Heart right ventricle (tissue), 16 donors: ENCODE measurements at regions not wholly inside any gene's neighbourhood (a gene's known extent, or its start where the extent isn't known, plus 50 kb on each side); places are given as distances from the start of the nearest gene placed in this dataset.

Experiments
- ATAC-seq, 8 donors: fragments of 200-7000 bp; cut with Tn5 transposase; one replicate each; pipeline ENCODE4 v1.9.1; 2020; ENCODE audit warnings: mild to moderate bottlenecking in 8 of 8, moderate library complexity in 8 of 8, moderate number of reproducible peaks in 1 of 8
- DNase-seq, 2 donors: peaks; one replicate each; pipeline ENCODE4 v3.0.0-alpha.2; 2020
- H3K27ac ChIP-seq, 10 donors: fragments of 200-600 bp; sonication (generic) in 2 of 10; one replicate each; pipeline versions ENCODE4 v1.5.0 to v1.8.0; 2020 to 2022; ENCODE audit warnings: mild to moderate bottlenecking in 3 of 10
- H3K27me3 ChIP-seq, 7 donors: fragments of 200-600 bp; one replicate each; pipeline ENCODE4 v1.8.0; 2021 to 2022; ENCODE audit warnings: mild to moderate bottlenecking in 2 of 7
- H3K36me3 ChIP-seq, 9 donors: fragments of 200-600 bp; sonication (generic) in 1 of 9; one replicate each; pipeline versions ENCODE4 v1.5.0 to v1.8.0; 2020 to 2022; ENCODE audit warnings: mild to moderate bottlenecking in 2 of 9
- H3K4me1 ChIP-seq, 9 donors: fragments of 200-600 bp; sonication (generic) in 1 of 9; one replicate each; pipeline versions ENCODE4 v1.5.0 to v1.8.0; 2020 to 2022; ENCODE audit warnings: mild to moderate bottlenecking in 4 of 9
- H3K4me3 ChIP-seq, 10 donors: fragments of 200-600 bp; sonication (generic) in 2 of 10; one replicate each; pipeline versions ENCODE4 v1.5.0 to v1.8.0; 2020 to 2022; ENCODE audit warnings: mild to moderate bottlenecking in 7 of 10, moderate library complexity in 2 of 10
- H3K9me3 ChIP-seq, 11 donors: fragments of 200-600 bp in 10 of 11; sonication (generic) in 2 of 11; one replicate each; pipeline versions ENCODE4 v1.5.0 to v1.8.0; 2013 to 2022; ENCODE audit warnings: mild to moderate bottlenecking in 2 of 11, control low read depth in 1 of 11, moderate library complexity in 1 of 11
- CTCF ChIP-seq, 9 donors: fragments of 200-600 bp; sonication (generic) in 2 of 9; IDR thresholded peaks; one replicate each; pipeline versions ENCODE4 v1.5.0 to v1.8.0; 2021 to 2022; ENCODE audit warnings: antibody characterized with exemption in 9 of 9, mild to moderate bottlenecking in 5 of 9, moderate library complexity in 1 of 9
- WGBS, 2 donors: extraction: QIAGEN DNeasy Blood & Tissue Kit; methylation state at CpG; one replicate each; pipeline ENCODE4 v1.1.7; 2013; ENCODE audit warnings: inconsistent platforms in 1 of 2; 5-methylcytosine and 5-hydroxymethylcytosine counted together
- intact Hi-C, 10 donors: fragments of 100-400 bp; cut with DNase I; formaldehyde crosslinking; loops; one replicate each; pipeline versions ENCODE4 v1.11.1 to v1.14.2; 2022
- donor health status: Arrhythmogenic right ventricular cardiomyopathy.
- donor health status: ischemic (EF 13 %, LVEDD 7.1; RV severe dilation, severe dysfunction).
- donor health status: healthy with polysubstance abuse.
- donor health status: DM: no; HTN: yes; CAD: no.
- donor health status: DM: no; HTN: no; CAD: no.
- donor health status: ischemic (EF 25% LVEDD 6.9; RV normal size, moderate dysfunction).
- donor health status: ischemic (EF 25% LVEDD 5.7; RV mildly dilated, moderate dysfunction).
- donor health status: healthy.
- donor health status: DM: yes; HTN: yes; CAD: no.
- donor health status: Ischemic cardiomyopathy.
- donor health status: ischemic (EF 35%, LVEDD 5.7; RV mildly dilated, moderate dysfunction).
- donor health status: nonischemic (EF 11% LVEDD 7.7; RV severe dilation, severe dysfunction).
- donor health status: DM: yes; HTN: yes; CAD: no.
- donor health status: PGD.
- donor health status: ischemic (EF 29% LVEDD 5.4; RV normal size, mild dysfunction).
- donor health status: nonischemic (EF 23%, LVEDD 6.1; RV moderate dilation, normal function).

- DNase-seq (no peak), ATAC-seq (no peak)
- Histone ChIP-seq H3K27me3 (peaks cover 0 to 4% (median 0%) of the 10 kb centered on the region in 7 donors), H3K4me3 (no peak overlapping the region), H3K9me3 (no peaks in the 10 kb centered on the region), H3K4me1 (no peaks in the 10 kb centered on the region), H3K27ac (no peak overlapping the region), H3K36me3 (no peaks in the 10 kb centered on the region)
- intact Hi-C loops, result no loop called here
- no peak for TF ChIP-seq CTCF (IDR thresholded peaks at IDR 0.05)
- 75 to 79% methylated on average over 4 of the region's 4 CpGs for WGBS, 2 donors
These were observed 159.2 kb upstream of the LRIG3 start for GRCh38 chr12:59079472-59079871.

- ATAC-seq (no peak), DNase-seq (no peak)
- TF ChIP-seq CTCF (IDR thresholded peaks at IDR 0.05), result no peak
- no peak overlapping the region for H3K27ac ChIP-seq
- no peaks in the 10 kb centered on the region for H3K4me1 ChIP-seq
- 58 to 61% methylated on average over 2 of the region's 2 CpGs for WGBS, 2 donors
- peaks cover 0 to 4% (median 0%) of the 10 kb centered on the region in 7 donors for H3K27me3 ChIP-seq
- intact Hi-C loops, result no loop called here
- no peak overlapping the region for H3K4me3 ChIP-seq
- H3K9me3 ChIP-seq, result no peaks in the 10 kb centered on the region
- no peaks in the 10 kb centered on the region for H3K36me3 ChIP-seq
These were observed 158.7 kb upstream of the LRIG3 start for GRCh38 chr12:59079002-59079401.

- H3K36me3 ChIP-seq, result no peaks in the 10 kb centered on the region
- no peaks in the 10 kb centered on the region for H3K4me1 ChIP-seq
- H3K27me3 ChIP-seq, result peaks cover 0 to 4% (median 0%) of the 10 kb centered on the region in 7 donors
- intact Hi-C loops, result no loop called here
- H3K9me3 ChIP-seq, result no peaks in the 10 kb centered on the region
- peak in 1 of 8 donors; percentile 39 for ATAC-seq
- TF ChIP-seq CTCF (IDR thresholded peaks at IDR 0.05), result no peak
- DNase-seq, result no peak
- H3K4me3 ChIP-seq, result no peak overlapping the region
- 56 to 63% methylated on average over 6 of the region's 6 CpGs for WGBS, 2 donors
- H3K27ac ChIP-seq, result no peak overlapping the region
These were observed 157.5 kb upstream of the LRIG3 start for GRCh38 chr12:59077575-59078426.

- DNase-seq (no peak), ATAC-seq (no peak)
These were observed 156.8 kb upstream of the LRIG3 start for GRCh38 chr12:59077153-59077552.

More at GRCh38 chr12:59077153-59077552, 156.8 kb upstream of the LRIG3 start:
- Histone ChIP-seq H3K4me1 (no peaks in the 10 kb centered on the region), H3K27ac (no peak overlapping the region), H3K9me3 (no peaks in the 10 kb centered on the region), H3K4me3 (no peak overlapping the region), H3K36me3 (no peaks in the 10 kb centered on the region), H3K27me3 (peaks cover 0 to 4% (median 0%) of the 10 kb centered on the region in 7 donors)
- WGBS, 2 donors, result 64 to 69% methylated on average over 3 of the region's 3 CpGs
- intact Hi-C loops, result no loop called here
- no peak for TF ChIP-seq CTCF (IDR thresholded peaks at IDR 0.05)
